NCI-H226 (cell line): ENCODE measurements at regions not wholly inside any gene's neighbourhood (a gene's known extent, or its start where the extent isn't known, plus 50 kb on each side); places are given as distances from the start of the nearest gene placed in this dataset.
"Not testable (repeated sequence)": the region's sequence is repeated elsewhere in the genome, so short reads cannot be mapped to it uniquely, and the experiment has no call there.

Source experiments
- DNase-seq: peaks from one replicate; pipeline ENCODE4 v3.0.0-alpha.2; 2015

DNA sequence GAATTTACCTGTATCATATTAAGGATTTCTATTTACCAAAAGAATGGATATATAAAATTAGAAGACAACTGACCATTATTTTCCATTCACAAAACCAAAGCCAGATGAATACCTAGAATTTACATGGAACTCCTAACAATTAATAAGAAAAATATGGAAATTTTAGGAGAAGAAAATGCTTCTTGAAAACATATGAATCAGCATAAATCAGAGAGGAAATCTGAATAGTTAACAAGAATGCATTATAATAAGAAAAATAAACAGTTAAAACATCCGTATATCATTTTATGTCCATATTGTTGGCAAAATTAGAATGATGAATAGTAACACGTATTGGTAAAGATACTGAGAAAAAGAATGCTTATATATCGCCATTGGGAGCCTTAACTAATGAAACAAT, 505.5 kb downstream of the NEBL start:
- no peak for DNase-seq

DNA sequence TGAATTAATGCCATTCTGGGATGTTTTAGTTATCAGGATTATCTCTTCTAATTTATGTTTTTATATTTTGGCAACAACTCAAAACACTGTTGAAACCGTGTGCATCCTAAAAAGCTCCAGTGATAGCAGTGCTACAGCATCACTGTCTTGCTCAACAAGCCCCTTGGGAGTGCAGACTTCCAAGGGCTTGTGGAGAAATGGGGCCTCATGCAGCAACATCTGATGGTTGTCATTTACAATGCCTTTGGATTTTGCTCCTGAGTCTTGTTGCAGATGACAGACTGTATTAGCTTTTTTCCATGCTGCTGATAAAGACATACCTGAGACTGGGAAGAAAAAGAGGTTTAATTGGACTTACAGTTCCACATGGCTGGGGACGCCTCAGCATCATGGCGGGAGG, 515.4 kb downstream of the NEBL start:
- DNase-seq = no peak

DNA sequence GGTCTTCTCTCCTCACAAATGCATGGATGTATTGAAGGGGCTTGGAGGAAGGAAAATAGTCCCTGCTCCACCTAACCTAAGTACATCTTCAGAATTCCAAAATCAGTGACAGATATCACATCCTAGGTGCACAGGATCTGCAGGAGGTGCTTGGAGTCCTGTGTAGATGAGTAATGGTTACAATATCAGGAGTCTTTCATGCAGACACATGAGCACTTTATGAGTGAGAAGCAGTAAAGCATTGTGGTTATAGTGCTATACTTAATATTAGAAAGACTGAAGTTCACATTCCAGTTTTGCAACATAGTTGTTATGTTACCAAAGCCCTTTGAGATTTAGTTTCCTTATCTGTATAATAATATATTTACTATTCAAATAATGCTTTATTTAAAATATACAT, 516.7 kb downstream of the NEBL start:
- DNase-seq = no peak

DNA sequence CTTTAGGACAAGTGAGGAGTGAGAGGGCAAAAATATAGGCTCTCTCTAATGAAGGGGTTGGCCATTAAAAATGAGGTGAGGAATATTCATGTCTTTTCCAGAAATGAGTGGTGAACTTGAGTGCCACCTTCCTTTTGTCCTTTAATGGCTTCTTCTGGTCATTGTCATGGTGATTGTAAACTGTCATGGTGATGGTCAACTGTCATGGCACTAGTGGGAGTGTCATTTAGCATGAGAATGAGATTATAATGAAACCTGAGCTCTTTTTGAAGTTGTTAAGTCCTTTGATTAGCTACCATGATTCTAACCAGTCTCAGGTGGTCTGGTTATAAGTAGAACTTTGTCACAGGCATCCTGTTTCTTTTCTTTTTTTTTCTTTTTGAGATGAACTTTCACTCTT, 524.4 kb downstream of the NEBL start:
- no peak for DNase-seq

DNA sequence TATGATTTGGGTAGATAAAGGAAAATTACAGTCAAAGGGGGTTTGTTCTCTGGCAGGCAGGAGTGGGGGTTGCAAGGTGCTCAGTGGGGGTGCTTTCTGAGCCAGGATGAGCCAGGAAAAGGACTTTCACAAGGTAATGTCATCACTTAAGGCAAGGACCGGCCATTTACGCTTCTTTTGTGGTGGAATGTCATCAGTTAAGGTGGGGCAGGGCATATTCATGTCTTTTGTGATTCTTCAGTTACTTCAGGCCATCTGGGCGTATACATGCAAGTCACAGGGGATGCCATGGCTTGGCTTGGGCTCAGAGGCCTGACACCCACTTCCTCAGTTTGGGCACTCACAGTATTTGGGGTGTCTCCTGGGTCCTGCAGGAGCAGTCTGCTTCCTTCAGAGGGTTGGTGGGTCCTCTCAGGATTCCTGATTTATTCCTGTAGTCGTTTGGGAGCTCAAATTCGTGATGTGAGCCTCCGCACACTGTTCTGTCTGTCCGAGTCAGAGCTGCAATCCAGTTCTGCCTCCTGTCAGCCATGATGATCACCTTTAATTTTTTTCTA, 526.1 kb downstream of the NEBL start:
- not testable (repeated sequence) for DNase-seq

DNA sequence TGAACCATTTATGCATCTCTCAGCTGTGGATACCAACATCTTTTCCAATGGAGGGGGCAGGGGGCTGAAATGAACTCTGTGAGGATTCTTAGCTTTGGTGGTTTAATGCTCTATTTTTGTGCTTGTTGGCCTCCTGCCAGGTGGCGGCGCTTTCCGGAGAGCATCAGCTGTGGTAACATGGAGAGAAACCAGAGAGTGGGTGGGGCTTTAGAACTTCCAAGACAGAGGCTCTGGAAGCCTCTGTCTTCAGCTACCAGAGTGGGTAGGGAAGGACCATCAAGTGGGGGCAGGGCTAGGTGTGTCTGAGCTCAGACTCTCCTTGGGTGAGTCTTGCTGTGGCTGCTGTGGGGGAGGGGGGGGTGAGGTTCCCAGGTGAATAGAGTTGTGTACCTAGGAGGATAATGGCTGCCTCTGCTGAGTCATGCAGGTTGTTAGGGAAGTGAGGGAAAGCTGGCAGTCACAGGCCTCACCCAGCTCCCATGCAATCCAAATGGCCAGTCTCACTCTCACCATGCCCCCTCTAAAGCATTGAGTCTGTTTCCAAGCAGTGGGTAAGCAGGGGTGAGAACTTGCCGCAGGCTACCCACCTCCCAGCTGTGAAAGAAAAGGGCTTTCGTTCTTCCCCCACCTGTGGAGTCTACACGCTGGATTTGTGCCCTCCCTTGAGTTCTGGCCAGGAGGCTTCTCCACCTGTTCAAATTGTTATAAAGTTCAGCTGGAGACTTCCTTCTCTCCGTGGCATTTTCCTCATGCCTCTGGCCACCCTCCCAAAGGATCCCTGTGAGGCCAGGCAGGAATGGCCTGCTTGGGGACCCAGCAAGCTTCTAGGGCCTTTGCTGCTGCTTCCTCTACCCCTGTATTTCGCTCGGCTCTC, 527.0 kb downstream of the NEBL start:
- DNase-seq = no peak

DNA sequence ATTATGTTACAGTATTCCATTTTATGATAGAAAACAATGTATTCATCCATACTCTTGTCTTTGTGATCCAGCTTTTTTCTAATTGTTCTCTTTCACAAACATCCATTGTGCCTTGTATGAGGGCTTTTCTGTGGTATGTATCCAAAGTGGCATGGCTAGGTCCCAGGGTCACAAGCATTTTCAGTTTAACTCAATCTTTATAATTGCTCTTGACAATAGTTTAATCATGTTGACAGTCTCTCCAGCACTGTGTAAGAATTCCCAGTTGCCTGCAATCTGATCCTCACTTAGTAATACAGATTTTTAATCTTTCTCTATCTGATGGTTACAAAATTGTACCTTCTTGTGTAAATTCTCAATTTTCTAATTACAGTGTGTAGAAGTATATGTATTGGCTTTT, 533.4 kb downstream of the NEBL start:
- DNase-seq = no peak

DNA sequence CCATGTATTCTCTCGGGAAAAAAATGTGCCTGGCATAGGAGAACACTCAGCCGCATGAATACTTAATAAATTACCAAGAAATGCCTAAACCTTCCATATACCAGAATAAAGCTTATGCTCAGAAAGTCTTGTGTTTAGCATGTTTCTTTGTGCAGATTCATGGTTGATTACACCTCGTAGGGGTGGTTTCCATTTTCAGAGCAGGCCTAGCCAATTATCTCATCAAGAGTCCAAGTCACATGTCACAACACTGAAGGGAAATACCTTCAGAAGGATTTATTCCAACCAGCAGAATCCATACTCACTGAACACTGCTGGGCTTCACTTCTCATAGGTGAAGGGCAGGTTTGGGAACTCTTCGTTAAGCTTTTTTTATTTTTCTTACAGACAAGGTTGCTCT, 539.7 kb downstream of the PLXDC2 start:
- DNase-seq = no peak

DNA sequence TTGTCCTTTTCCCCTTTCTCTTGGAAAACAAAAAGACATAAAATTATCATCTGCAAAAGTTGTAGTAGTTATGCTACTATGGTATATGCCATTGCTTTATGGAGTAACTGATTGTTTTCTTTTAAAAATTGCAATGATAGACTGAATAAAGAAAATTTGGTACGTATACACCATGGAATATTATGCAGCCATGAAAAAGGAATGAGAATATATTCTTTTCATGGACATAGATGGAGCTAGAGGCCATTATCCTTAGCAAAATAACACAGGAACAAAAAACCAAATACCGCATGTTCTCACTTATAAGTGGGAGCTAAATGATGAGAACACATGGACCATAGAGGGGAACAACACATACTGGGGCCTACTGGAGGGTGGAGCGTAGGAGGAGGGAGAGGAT, 538.8 kb downstream of the PLXDC2 start:
- no peak for DNase-seq

DNA sequence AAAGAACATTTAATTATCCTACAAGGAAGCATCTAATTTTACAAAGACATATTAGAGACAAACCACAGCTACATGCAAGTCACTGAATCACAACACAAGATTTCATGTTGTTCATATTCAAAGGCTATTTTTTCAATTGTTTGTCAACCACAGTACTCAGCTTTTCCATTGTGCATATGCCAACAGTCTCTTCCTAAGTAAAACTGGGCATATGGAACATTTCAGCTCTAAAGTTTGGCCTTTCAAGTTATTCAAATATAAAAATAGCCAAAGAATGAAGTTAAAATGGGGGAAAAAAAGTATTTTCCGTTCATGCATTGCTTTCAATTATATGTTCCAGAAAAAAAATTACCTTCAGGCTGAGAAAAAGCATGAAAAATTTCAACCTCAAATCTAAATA, 537.9 kb downstream of the PLXDC2 start:
- no peak for DNase-seq

DNA sequence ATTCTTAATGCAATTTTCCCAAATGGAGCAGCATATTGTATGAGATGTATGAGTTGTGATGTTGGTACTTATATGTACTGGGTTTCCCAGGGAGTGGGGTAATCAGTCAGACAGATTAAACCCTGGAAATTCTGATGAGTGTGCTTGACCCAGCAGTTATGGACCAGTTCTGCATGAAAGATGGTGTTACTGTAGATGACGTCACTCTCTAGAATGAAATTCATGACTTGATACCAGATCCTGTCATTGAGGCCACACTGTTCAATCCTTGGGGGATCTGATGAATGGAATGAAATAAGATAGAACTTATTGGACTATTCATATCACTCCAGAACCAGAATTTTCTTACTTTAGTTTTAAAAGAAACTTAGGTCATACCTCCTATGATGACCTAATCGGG, 534.3 kb downstream of the PLXDC2 start:
- no peak for DNase-seq

DNA sequence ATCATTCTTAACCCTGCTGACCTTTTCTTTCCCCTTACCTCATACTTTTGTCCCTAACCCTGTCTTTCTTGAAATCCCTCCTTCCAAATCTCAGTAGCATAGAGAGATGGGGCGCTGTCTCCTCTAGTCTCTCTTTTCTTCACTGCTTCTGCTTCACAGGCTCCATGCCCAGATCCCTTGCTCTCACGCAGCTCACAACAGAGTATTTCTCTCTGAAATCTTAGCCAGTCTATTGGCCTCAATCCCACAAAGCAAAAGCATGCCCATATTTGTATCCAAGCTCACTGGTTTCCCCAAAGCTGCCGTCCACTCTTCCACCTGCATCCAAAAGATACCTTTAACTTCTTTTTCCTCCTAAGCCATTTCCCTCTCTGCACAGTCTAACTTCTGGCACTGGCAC, 526.8 kb downstream of the PLXDC2 start:
- no peak for DNase-seq
